Esophagus squamous epithelium (tissue), 5 donors: ENCODE measurements at regions not wholly inside any gene's neighbourhood (a gene's known extent, or its start where the extent isn't known, plus 50 kb on each side); places are given as distances from the start of the nearest gene placed in this dataset.

Source experiments
- DNase-seq: peaks from one replicate; lab custom pipeline; 2025; lab: John Stamatoyannopoulos, UW
- H3K27ac ChIP-seq, 4 donors: fragments of 200-600 bp; sonication (generic); one replicate each; pipeline ENCODE4 v1.5.1; 2016 to 2019; ENCODE audit warnings: mild to moderate bottlenecking in 1 of 4
- H3K27me3 ChIP-seq, 4 donors: fragments of 200-600 bp; sonication (generic); 1 replicate in 3 of 4; 2 replicates in 1 of 4; pipeline versions ENCODE4 v1.5.1 to v1.6.0; 2017 to 2021; ENCODE audit warnings: antibody characterized with exemption in 1 of 4
- H3K36me3 ChIP-seq, 3 donors: fragments of 200-600 bp; sonication (generic); one replicate each; pipeline ENCODE4 v1.5.1; 2016 to 2019
- H3K4me1 ChIP-seq, 3 donors: fragments of 200-600 bp; sonication (generic); one replicate each; pipeline ENCODE4 v1.5.1; 2017 to 2019
- H3K4me3 ChIP-seq, 4 donors: fragments of 200-600 bp; sonication (generic); 1 replicate in 3 of 4; 2 replicates in 1 of 4; pipeline ENCODE4 v1.5.1; 2016 to 2019; ENCODE audit warnings: mild to moderate bottlenecking in 2 of 4, moderate library complexity in 1 of 4
- H3K9me3 ChIP-seq, 3 donors: fragments of 200-600 bp; sonication (generic); one replicate each; pipeline ENCODE4 v1.5.1; 2016 to 2019
- CTCF ChIP-seq, 6 experiments: fragments of 450-650 bp in 4 of 6; fragments of 200-600 bp in 2 of 6; sonication (generic) in 2 of 6; IDR thresholded peaks; one replicate each; pipeline ENCODE4 v1.5.1; 2016 to 2019; ENCODE audit warnings: antibody characterized with exemption in 6 of 6, mild to moderate bottlenecking in 4 of 6, moderate library complexity in 4 of 6
- POLR2A ChIP-seq, 4 donors: fragments of 450-650 bp; IDR thresholded peaks; one replicate each; pipeline ENCODE4 v1.6.1; 2017; ENCODE audit warnings: antibody characterized with exemption in 4 of 4, mild to moderate bottlenecking in 4 of 4, moderate library complexity in 3 of 4
- WGBS, 2 donors: methylation state at CpG; one replicate each; pipeline ENCODE4 v1.1.5; 2018; 5-methylcytosine and 5-hydroxymethylcytosine counted together
- intact Hi-C: fragments of 100-400 bp; cut with DNase I; formaldehyde crosslinking; loops from one replicate; pipeline ENCODE4 v1.15.0; 2022
- donor health status: DM: yes; HTN: yes; CAD: no.

GRCh38 chr9:107210775-107211174 lies 72.3 kb upstream of the RAD23B start:
- DNase-seq = no peak
- Histone ChIP-seq H3K9me3 (no peaks in the 10 kb centered on the region), H3K27me3 (no peaks in the 10 kb centered on the region), H3K4me3 (no peak overlapping the region), H3K27ac (no peak overlapping the region), H3K4me1 (peaks cover 0 to 8% (median 0%) of the 10 kb centered on the region in 3 donors), H3K36me3 (no peaks in the 10 kb centered on the region)
- no peak for TF ChIP-seq CTCF (IDR thresholded peaks at IDR 0.05)
- no peak for TF ChIP-seq POLR2A (IDR thresholded peaks at IDR 0.05)
- 74 to 85% methylated on average over 3 of the region's 6 CpGs for WGBS, 2 donors
- intact Hi-C loops = no loop called here

GRCh38 chr9:107211284-107211923 lies 71.7 kb upstream of the RAD23B start:
- intact Hi-C loops = no loop called here
- no peaks in the 10 kb centered on the region for H3K27me3 ChIP-seq
- peaks cover 0 to 8% (median 0%) of the 10 kb centered on the region in 3 donors for H3K4me1 ChIP-seq
- no peaks in the 10 kb centered on the region for H3K36me3 ChIP-seq
- 67 to 74% methylated on average over 9 of the region's 9 CpGs for WGBS, 2 donors
- DNase-seq = no peak
- H3K4me3 ChIP-seq = no peak overlapping the region
- H3K27ac ChIP-seq = no peak overlapping the region
- H3K9me3 ChIP-seq = no peaks in the 10 kb centered on the region
- TF ChIP-seq CTCF (IDR thresholded peaks at IDR 0.05) = no peak
- no peak for TF ChIP-seq POLR2A (IDR thresholded peaks at IDR 0.05)

- Histone ChIP-seq H3K9me3 (no peaks in the 10 kb centered on the region), H3K27ac (no peak overlapping the region), H3K36me3 (no peaks in the 10 kb centered on the region), H3K4me1 (peaks cover 0 to 8% (median 0%) of the 10 kb centered on the region in 3 donors), H3K27me3 (no peaks in the 10 kb centered on the region), H3K4me3 (no peak overlapping the region)
- 91 to 96% methylated on average over 5 of the region's 5 CpGs for WGBS, 2 donors
- TF ChIP-seq CTCF (IDR thresholded peaks at IDR 0.05) (no peak), POLR2A (IDR thresholded peaks at IDR 0.05) (no peak)
- no peak for DNase-seq
- intact Hi-C loops = no loop called here
Observed at GRCh38 chr9:107212613-107213012, 70.5 kb upstream of the RAD23B start.

- intact Hi-C loops = no loop called here
- TF ChIP-seq CTCF (IDR thresholded peaks at IDR 0.05) (no peak), POLR2A (IDR thresholded peaks at IDR 0.05) (no peak)
- no peaks in the 10 kb centered on the region for H3K9me3 ChIP-seq
- no peaks in the 10 kb centered on the region for H3K27me3 ChIP-seq
- no peak overlapping the region for H3K27ac ChIP-seq
- no peak overlapping the region for H3K4me3 ChIP-seq
- no peaks in the 10 kb centered on the region for H3K36me3 ChIP-seq
- peaks cover 0 to 8% (median 0%) of the 10 kb centered on the region in 3 donors for H3K4me1 ChIP-seq
- DNase-seq = no peak
- 78 to 85% methylated on average over 6 of the region's 6 CpGs for WGBS, 2 donors
Observed at GRCh38 chr9:107213080-107213479, 70.0 kb upstream of the RAD23B start.

GRCh38 chr9:107213561-107214028 lies 69.5 kb upstream of the RAD23B start:
- WGBS, 2 donors = 41 to 51% methylated on average over 6 of the region's 6 CpGs
- TF ChIP-seq POLR2A (IDR thresholded peaks at IDR 0.05) (no peak), CTCF (IDR thresholded peaks at IDR 0.05) (no peak)
- intact Hi-C loops = no loop called here
- H3K36me3 ChIP-seq = no peaks in the 10 kb centered on the region
- peaks cover 0 to 8% (median 0%) of the 10 kb centered on the region in 3 donors for H3K4me1 ChIP-seq
- no peak for DNase-seq
- H3K27me3 ChIP-seq = no peaks in the 10 kb centered on the region
- H3K4me3 ChIP-seq = no peak overlapping the region
- H3K27ac ChIP-seq = no peak overlapping the region
- H3K9me3 ChIP-seq = no peaks in the 10 kb centered on the region
